Sigmoid colon (tissue), 6 donors: ENCODE measurements at regions not wholly inside any gene's neighbourhood (a gene's known extent, or its start where the extent isn't known, plus 50 kb on each side); places are given as distances from the start of the nearest gene placed in this dataset.

Source experiments
- DNase-seq: peaks from one replicate; pipeline ENCODE4 v3.0.0-alpha.2; 2019
- H3K27ac ChIP-seq, 4 donors: fragments of 200-600 bp; sonication (generic); one replicate each; pipeline ENCODE4 v1.5.1; 2016 to 2019; ENCODE audit warnings: mild to moderate bottlenecking in 1 of 4
- H3K27me3 ChIP-seq, 3 donors: fragments of 200-600 bp; sonication (generic); one replicate each; pipeline ENCODE4 v1.5.1; 2019; ENCODE audit warnings: mild to moderate bottlenecking in 1 of 3
- H3K36me3 ChIP-seq, 4 donors: fragments of 200-600 bp; sonication (generic); one replicate each; pipeline ENCODE4 v1.5.1; 2016 to 2019
- H3K4me1 ChIP-seq, 4 donors: fragments of 200-600 bp; sonication (generic); one replicate each; pipeline ENCODE4 v1.5.1; 2017 to 2019
- H3K4me3 ChIP-seq, 4 donors: fragments of 200-600 bp; sonication (generic); one replicate each; pipeline ENCODE4 v1.5.1; 2017 to 2019; ENCODE audit warnings: mild to moderate bottlenecking in 2 of 4, moderate library complexity in 1 of 4
- H3K9me3 ChIP-seq, 4 donors: fragments of 200-600 bp in 3 of 4; sonication (generic) in 3 of 4; one replicate each; pipeline versions ENCODE4 v1.5.1 to v1.6.1; 2013 to 2019
- CTCF ChIP-seq, 4 experiments: fragments of 450-650 bp in 3 of 4; fragments of 200-600 bp in 1 of 4; IDR thresholded peaks; one replicate each; pipeline ENCODE4 v1.5.1; 2016 to 2019; ENCODE audit warnings: antibody characterized with exemption in 4 of 4, mild to moderate bottlenecking in 3 of 4, moderate library complexity in 2 of 4
- EP300 ChIP-seq, 4 donors: sonication (generic); formaldehyde crosslinking; IDR thresholded peaks; one replicate each; pipeline ENCODE4 v1.6.1; 2017; ENCODE audit warnings: antibody characterized with exemption in 4 of 4
- POLR2A ChIP-seq, 2 donors: fragments of 450-650 bp; IDR thresholded peaks; one replicate each; pipeline ENCODE4 v1.6.1; 2016; ENCODE audit warnings: antibody characterized with exemption in 2 of 2, mild to moderate bottlenecking in 2 of 2, moderate library complexity in 2 of 2
- POLR2AphosphoS5 ChIP-seq, 4 donors: sonication (generic); formaldehyde crosslinking; IDR thresholded peaks; one replicate each; pipeline ENCODE4 v1.6.1; 2017; ENCODE audit warnings: antibody characterized with exemption in 4 of 4
- WGBS, 2 donors: extraction: QIAGEN DNeasy Blood & Tissue Kit; methylation state at CpG; one replicate each; pipeline ENCODE4 v1.1.7; 2013; 5-methylcytosine and 5-hydroxymethylcytosine counted together
- intact Hi-C: fragments of 100-400 bp; cut with DNase I; formaldehyde crosslinking; loops from one replicate; pipeline ENCODE4 v1.15.1; 2023
- donor health status: healthy with polysubstance abuse.
- donor health status: healthy.

DNA sequence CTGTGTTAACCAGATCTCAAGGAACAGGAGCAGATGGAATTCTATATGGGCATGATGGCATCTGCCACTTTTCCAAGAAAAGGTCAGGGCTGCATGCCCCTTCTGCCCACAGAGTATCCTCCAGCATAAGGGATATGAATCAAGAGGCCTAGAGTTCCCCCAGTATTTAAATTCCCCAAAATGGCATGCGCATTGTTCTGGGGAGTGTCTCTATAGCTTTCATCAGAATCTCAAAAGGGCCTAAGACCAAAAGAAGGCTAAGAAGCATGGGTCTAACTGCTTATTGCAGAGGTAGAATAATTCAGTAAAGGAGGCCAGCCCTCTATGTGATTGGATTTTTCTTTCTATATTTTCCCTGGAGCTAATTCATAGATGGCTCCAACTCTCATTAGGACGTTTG is 114.2 kb upstream of the SPIN1 start:
- H3K4me1 ChIP-seq: no peaks in the 10 kb centered on the region
- no peak for TF ChIP-seq POLR2AphosphoS5 (IDR thresholded peaks at IDR 0.05)
- TF ChIP-seq POLR2A (IDR thresholded peaks at IDR 0.05): no peak
- no peak for TF ChIP-seq CTCF (IDR thresholded peaks at IDR 0.05)
- no peak for TF ChIP-seq EP300 (IDR thresholded peaks at IDR 0.05)
- no peak overlapping the region for H3K27ac ChIP-seq
- no peaks in the 10 kb centered on the region for H3K27me3 ChIP-seq
- H3K36me3 ChIP-seq: no peaks in the 10 kb centered on the region
- 88 to 89% methylated on average over 2 of the region's 2 CpGs for WGBS, 2 donors
- no peaks in the 10 kb centered on the region for H3K9me3 ChIP-seq
- intact Hi-C loops: no loop called here
- no peak for DNase-seq
- H3K4me3 ChIP-seq: no peak overlapping the region

DNA sequence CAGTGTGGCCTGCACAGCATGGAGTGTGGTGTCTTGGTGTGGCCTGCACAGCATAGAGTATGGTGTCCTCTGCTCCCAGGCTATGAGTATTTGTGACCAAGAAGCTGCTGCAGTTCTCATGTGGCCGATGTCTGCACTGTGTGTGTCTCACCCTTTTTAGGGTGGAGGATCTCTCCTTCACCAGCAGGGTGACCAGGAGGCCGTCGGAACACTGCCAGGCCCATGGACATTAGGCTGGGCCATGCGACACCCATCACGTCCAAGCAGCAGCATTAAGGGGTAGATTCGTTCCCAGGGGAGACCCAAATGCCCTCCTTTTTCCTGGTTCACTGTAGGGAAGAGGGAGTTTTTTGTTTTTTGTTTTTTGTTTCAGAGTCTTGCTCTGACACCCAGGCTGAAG is 115.3 kb upstream of the SPIN1 start:
- no peak overlapping the region for H3K4me3 ChIP-seq
- no peak for TF ChIP-seq EP300 (IDR thresholded peaks at IDR 0.05)
- no peak for TF ChIP-seq POLR2AphosphoS5 (IDR thresholded peaks at IDR 0.05)
- TF ChIP-seq CTCF (IDR thresholded peaks at IDR 0.05): no peak
- TF ChIP-seq POLR2A (IDR thresholded peaks at IDR 0.05): no peak
- no peaks in the 10 kb centered on the region for H3K4me1 ChIP-seq
- H3K36me3 ChIP-seq: no peaks in the 10 kb centered on the region
- H3K9me3 ChIP-seq: no peaks in the 10 kb centered on the region
- intact Hi-C loops: no loop called here
- H3K27ac ChIP-seq: no peak overlapping the region
- no peak for DNase-seq
- WGBS, 2 donors: 92% methylated on average over 6 of the region's 6 CpGs
- H3K27me3 ChIP-seq: no peaks in the 10 kb centered on the region

- intact Hi-C loops: no loop called here
- WGBS, 2 donors: 87 to 90% methylated on average over 3 of the region's 3 CpGs
- TF ChIP-seq POLR2AphosphoS5 (IDR thresholded peaks at IDR 0.05) (no peak), POLR2A (IDR thresholded peaks at IDR 0.05) (no peak), EP300 (IDR thresholded peaks at IDR 0.05) (no peak), CTCF (IDR thresholded peaks at IDR 0.05) (no peak)
These were observed 117.8 kb upstream of the SPIN1 start for GRCh38 chr9:88270413-88270812.

DNA sequence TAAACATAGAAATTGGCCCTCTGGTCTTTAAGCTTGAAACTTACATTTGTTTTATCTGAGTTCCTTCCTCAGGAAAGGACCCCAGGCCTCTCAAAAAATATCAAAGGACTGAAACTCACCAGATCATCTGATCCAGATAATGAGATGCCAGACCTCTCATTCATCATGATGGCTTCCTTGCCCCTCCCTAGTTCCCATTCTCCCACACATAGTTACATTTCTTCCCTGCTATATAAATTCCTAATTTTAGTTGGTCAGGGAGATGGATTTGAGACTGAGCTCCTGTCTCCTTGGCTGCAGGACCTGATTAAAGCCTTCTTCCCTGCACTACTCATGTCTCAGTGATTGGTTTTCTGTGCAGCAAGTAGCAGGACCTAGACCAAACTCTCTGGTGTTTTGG is 119.4 kb upstream of the SPIN1 start:
- no peak for DNase-seq
- no peaks in the 10 kb centered on the region for H3K36me3 ChIP-seq
- no peak overlapping the region for H3K4me3 ChIP-seq
- intact Hi-C loops: no loop called here
- H3K9me3 ChIP-seq: no peaks in the 10 kb centered on the region
- H3K4me1 ChIP-seq: peaks cover 0 to 4% (median 0%) of the 10 kb centered on the region in 4 donors
- TF ChIP-seq EP300 (IDR thresholded peaks at IDR 0.05) (no peak), POLR2A (IDR thresholded peaks at IDR 0.05) (no peak), POLR2AphosphoS5 (IDR thresholded peaks at IDR 0.05) (no peak), CTCF (IDR thresholded peaks at IDR 0.05) (no peak)
- no peaks in the 10 kb centered on the region for H3K27me3 ChIP-seq
- no peak overlapping the region for H3K27ac ChIP-seq

More at GRCh38 chr9:88270413-88270812, 117.8 kb upstream of the SPIN1 start:
- H3K4me1 ChIP-seq: peaks cover 0 to 4% (median 0%) of the 10 kb centered on the region in 4 donors
- H3K27me3 ChIP-seq: no peaks in the 10 kb centered on the region
- H3K4me3 ChIP-seq: no peak overlapping the region
- no peak overlapping the region for H3K27ac ChIP-seq
- H3K9me3 ChIP-seq: no peaks in the 10 kb centered on the region
- H3K36me3 ChIP-seq: no peaks in the 10 kb centered on the region
- DNase-seq: no peak

DNA sequence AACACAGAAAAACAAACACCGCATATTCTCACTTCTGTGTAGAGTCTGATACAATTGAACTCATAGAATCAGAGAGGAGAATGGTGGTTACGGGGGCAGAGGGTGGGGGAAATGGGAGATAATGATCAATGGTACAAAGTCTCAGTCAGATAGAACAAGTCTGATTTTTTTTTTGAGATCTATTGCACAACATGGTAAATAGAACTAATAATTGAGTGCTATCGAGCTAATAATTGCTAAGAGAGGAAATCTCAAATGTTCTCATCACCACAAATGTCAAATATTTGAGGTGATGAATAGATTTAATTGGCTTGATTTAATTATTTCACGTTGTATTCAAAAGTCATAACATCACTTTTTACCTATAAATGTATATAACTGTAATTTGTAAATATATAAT is 121.0 kb upstream of the SPIN1 start:
- Histone ChIP-seq H3K4me1 (peaks cover 0 to 4% (median 0%) of the 10 kb centered on the region in 4 donors), H3K36me3 (no peaks in the 10 kb centered on the region), H3K27me3 (no peaks in the 10 kb centered on the region), H3K4me3 (no peak overlapping the region), H3K27ac (no peak overlapping the region), H3K9me3 (no peaks in the 10 kb centered on the region)
- intact Hi-C loops: no loop called here
- DNase-seq: no peak
- no peak for TF ChIP-seq CTCF (IDR thresholded peaks at IDR 0.05)
- TF ChIP-seq POLR2AphosphoS5 (IDR thresholded peaks at IDR 0.05): no peak
- no peak for TF ChIP-seq POLR2A (IDR thresholded peaks at IDR 0.05)
- no peak for TF ChIP-seq EP300 (IDR thresholded peaks at IDR 0.05)
- WGBS, 2 donors: 93 to 94% methylated on average over 4 of the region's 4 CpGs
